SW 1271 (cell line): ENCODE measurements at regions not wholly inside any gene's neighbourhood (a gene's known extent, or its start where the extent isn't known, plus 50 kb on each side); places are given as distances from the start of the nearest gene placed in this dataset.
"Not testable (repeated sequence)": the region's sequence is repeated elsewhere in the genome, so short reads cannot be mapped to it uniquely, and the experiment has no call there.

Experiments used
- DNase-seq, 2 experiments: peaks; one replicate each; lab custom pipeline; 2025; lab: John Stamatoyannopoulos, UW

DNA sequence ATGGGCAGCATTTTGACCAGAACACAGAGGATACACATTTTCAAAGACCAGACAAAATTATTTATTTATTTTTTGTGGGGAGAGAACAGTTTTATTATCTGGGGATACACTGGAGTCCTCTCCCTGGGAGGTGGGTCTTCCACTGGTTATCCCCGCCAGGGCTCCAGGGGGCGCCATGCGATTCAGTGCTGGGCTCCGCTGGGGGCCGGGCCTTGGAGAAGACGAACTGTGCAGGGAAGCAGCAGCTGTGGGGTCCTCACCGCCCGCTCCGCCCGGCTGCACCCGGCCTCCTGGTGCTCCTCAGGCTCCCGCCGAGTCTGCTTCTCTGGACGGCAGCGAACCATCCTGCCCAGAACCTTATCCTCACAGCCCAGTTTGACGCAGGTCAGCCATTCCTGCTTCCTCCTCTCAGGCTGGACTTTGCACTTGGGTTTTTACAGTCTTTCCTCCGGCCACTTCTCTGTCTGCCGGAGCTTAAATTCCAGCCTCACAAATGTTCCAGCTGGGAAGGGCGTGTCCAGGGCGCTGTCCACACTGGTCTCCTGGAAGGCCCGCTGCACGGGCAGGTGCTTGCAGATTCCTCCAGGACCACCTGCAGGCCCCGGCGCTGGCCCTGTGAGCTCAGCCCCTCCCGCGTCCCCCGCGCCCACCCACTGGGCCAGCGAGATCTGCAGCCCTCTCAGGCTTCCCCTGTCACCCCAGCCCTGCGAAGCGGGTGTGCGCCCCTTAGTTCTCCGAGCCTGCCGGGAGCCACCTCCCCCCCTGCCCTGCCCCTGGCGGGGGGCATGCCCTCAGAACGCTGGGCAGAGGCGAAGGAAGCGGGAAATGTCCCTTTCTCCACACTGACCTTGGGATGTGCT, 1830.0 kb upstream of the DEFB115 start:
- DNase-seq: peak in 1 of 2 experiments; percentile 3

- no peak for DNase-seq
Observed at GRCh38 chr20:29430531-29430930, 1826.9 kb upstream of the DEFB115 start.

GRCh38 chr20:29440721-29441120, 1816.7 kb upstream of the DEFB115 start:
- DNase-seq: not testable (repeated sequence)

- peak; percentile 14 to 55 for DNase-seq
Observed at GRCh38 chr20:29443206-29443781, 1814.2 kb upstream of the DEFB115 start.

DNA sequence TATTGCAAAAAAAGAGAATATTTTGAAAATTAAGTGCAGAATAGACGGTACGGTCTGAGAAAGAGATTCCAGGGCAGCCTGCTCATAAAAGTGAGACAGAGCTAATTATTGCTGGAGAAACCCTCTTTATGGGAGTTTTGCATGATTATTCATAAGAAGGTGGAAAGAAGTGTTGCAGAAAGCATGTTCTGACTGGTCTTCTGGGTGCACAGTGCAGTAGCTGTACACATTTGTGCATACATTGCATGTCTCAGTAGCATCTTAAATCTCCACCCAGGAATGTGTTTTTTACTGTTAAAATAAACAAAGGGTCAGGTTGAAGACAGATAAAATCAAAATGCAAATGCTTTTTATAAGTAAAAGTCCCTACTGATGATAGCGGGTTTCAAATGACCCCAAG, 1813.6 kb upstream of the DEFB115 start:
- DNase-seq: no peak

- DNase-seq: peak; percentile 93 to 97
Observed at GRCh38 chr20:29445050-29445907, 1812.2 kb upstream of the DEFB115 start.

GRCh38 chr20:29447517-29448484, 1809.7 kb upstream of the DEFB115 start:
- DNase-seq: peak; percentile 12 to 65

GRCh38 chr20:29448806-29449470, 1808.5 kb upstream of the DEFB115 start:
- DNase-seq: no peak

DNA sequence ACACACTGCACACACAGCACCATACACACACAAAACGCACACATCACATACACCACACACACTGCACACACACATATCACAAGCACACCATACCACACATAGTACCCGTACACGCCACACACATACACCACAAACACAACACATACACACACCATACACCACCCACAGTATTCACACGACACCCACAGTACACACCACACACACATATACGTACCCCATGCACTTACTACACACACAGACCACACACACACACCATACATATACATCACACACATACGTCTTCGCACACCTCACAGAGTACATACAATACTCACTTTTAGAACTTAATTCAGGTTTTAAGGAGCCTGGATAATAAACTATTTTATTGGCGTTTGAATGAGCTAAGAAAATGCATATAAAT, 1805.3 kb upstream of the DEFB115 start:
- no peak for DNase-seq

GRCh38 chr20:29456987-29457693, 1800.3 kb upstream of the DEFB115 start:
- DNase-seq: not testable (repeated sequence)

- no peak for DNase-seq
Observed at GRCh38 chr20:29472606-29473005, 1784.9 kb upstream of the DEFB115 start.

- DNase-seq: not testable (repeated sequence)
Observed at GRCh38 chr20:29492840-29493239, 1764.6 kb upstream of the DEFB115 start.

GRCh38 chr20:29496767-29497166, 1760.7 kb upstream of the DEFB115 start:
- DNase-seq: not testable (repeated sequence)

DNA sequence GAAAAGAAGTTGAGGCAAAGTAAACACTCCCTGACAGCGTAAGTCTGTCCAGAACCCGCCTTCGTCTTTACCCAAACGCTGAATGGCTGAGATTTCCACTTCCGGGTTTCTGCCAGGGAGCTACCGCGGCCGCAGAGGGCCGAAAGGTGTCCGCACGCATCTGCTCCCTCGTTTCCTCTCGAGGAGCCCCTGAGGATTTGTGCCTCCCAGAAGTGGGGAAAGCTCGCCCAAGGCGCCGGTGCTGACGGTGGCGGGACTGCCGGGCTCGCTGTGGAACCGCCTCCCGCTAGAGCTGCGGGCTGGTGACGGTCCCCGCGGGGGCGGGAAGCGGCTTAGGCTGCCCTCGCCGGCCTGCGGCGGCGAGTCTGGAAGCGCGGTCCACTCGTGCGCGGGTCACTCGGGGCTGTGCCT, 1760.2 kb upstream of the DEFB115 start:
- DNase-seq: peak; percentile 73 to 89

DNA sequence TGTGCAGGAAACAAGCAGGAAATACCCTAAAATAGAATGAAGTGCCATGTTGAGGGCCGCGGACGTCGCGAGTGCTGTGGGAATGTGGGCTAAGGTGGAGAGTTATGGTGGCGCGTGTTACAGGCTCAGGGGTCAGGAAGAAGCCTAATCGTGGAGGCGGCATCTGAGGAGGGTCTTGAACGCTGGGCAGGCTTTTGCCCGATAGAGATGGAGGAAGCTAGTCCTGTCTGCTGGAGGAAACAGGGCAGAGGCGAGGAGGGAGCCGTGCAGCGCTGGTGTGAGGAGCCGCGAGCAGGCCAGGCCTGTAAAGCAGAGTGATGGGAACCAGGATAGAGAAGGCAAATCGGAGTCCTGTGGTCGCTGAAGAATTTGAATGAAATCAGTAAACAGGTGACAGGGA, 1759.8 kb upstream of the DEFB115 start:
- DNase-seq: not testable (repeated sequence)

DNA sequence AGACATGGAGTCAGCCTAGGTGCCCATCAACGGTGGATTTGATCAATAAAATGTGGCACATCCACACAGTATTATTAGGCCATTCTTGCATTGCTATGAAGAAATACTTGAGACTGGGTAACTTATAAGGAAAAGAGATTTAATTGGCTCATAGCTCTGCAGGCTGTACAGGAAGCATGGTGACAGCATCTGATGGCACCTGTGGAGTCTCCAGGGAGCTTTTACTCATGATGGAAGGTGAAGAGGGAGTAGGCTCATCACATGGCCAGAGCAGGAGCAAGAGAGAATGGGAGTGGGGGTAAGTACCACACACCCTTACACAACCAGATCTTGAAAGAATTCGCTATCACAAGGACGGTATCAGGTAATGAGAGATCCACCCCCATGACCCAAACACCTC, 1756.7 kb upstream of the DEFB115 start:
- DNase-seq: not testable (repeated sequence)

GRCh38 chr20:29514634-29515033, 1742.8 kb upstream of the DEFB115 start:
- DNase-seq: not testable (repeated sequence)

GRCh38 chr20:29516847-29517246, 1740.6 kb upstream of the DEFB115 start:
- not testable (repeated sequence) for DNase-seq

DNA sequence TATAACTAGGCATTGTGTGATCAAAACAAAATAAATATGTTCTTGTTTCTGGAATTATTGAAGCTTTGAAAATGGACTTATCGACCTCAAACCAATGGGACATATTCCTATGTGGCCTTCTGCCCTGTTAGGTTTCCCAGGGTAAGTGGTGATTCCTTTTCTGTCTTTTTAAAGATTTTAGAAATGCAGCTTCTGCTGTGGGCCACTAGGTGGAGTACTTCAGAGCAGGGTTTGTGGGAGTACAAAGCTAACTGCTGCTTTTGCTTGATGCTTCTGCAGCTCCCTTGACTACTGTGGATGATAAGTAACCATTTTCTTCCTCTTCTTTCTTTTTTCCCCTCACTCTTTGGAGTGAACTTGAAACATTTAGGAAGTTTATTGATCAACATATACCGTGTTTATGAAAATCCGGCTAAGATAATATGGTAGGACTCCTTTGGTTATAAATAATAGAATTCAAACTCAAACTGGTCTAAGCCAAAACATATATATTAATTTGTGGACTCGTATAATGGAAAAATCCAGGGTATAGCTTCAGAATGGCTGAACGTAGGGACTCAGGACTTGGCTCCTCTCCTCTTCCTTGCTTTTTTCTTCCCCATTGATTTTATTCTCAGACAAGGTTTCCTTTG, 1737.7 kb upstream of the DEFB115 start:
- not testable (repeated sequence) for DNase-seq
